GM21515 (cell line): ENCODE measurements at regions not wholly inside any gene's neighbourhood (a gene's known extent, or its start where the extent isn't known, plus 50 kb on each side); places are given as distances from the start of the nearest gene placed in this dataset.

Experiments used
- ATAC-seq: cut with Tn5 transposase; IDR thresholded peaks from one replicate; pipeline ENCODE4 v1.9.1; 2021; ENCODE audit not compliant: unreplicated experiment

DNA sequence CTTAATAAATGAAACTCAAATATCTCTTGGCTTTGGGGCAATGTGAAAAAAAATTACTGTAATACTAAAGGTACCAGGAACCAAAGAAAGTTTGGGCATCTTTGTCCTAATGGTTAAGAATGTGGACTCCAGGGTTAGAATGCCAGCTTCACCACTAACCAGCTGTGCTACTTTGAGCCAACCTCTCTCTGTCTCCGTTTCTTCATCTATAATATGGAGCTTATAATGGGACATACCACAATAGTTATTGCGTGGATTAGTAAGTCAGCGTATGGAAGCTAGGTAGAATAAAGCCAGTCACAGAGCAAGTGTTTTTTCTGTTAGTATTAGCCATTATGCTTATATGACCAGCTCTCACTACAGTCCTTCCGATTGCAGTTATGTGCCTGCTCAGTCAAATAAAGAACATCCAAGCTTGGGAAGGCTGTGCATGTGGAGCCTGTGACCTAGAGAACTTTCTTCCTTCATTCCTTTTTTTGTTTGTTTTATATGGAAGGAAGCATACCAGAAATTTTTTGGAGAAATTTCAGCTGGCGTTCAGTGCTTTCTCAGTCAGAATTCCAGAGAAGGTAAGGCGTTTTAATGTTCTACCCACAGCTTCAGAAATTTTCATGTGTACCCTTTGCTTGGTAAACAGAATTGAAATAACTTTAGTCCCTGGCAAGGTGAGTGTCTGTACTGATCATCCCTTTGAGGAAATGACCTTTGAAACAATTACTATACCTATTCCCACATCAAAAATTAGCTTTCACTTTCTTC lies 114.0 kb upstream of the RND3 start:
- no peak for ATAC-seq

DNA sequence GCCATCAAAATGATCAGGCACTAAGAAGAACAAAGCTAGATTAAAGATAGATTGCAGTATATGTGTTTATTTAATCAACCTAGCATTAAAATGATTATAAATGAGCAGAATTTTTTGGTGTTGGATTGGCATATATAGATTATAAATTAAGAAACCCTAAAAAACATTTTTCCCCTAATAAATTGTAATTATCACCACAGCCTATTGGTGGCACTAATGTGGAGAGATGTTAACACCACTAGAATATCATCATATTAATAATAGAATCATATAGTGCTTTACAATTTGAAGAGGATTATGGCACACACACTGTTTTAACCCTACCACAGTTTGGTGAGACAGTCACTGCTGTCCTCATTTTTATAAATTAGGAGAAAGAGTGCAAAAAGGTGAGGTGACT lies 112.4 kb upstream of the RND3 start:
- no peak for ATAC-seq

DNA sequence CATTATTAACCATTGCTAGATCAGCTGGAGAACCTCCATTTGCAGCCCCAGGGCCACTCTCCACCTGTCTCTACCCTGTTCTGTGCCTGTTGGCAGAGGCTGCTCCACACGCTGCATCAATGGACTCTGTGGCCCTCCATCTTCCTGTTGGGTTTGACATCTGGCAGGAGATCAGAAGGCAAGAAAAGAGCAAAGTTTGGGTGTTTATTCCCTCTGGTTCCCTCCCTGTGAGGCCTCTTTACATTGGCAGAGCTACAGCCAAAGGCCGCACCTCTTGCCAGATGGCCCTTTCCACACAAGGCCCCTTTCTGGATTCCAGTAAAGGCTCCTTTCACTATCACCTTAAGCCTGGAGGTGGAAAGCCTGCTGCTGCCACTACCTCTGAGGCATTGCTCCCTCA lies 110.9 kb upstream of the RND3 start:
- ATAC-seq, result no peak

DNA sequence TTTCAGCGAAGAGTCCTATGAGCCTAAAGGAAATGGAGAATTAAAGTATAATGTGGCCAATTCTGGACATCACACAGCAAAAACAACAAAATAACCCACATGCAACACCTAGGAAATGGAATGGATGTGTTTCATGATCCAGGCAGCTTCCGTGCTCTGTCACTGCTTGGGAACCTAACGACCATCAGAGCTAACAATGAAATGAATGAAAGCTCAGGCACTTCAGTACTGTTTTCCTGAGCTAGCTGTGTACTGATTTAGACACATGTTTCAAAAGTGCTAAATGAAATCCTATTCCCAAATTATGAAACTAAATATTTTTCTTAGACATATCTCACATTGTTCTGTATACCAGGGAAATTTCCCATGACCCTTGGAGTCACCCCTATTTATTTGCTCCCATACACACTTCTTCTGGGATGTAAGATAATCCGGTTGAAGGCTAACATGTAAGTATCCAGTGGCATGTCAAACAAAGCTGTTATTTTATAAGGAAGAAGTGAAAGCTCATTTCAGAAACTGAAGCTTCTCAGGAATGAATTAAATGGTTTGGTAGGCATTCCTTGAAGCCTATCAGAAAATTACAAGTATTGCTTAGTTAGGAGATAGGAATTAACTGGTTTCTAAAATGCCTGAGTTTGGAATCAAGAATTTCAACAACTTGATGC lies 108.5 kb upstream of the RND3 start:
- no peak for ATAC-seq

DNA sequence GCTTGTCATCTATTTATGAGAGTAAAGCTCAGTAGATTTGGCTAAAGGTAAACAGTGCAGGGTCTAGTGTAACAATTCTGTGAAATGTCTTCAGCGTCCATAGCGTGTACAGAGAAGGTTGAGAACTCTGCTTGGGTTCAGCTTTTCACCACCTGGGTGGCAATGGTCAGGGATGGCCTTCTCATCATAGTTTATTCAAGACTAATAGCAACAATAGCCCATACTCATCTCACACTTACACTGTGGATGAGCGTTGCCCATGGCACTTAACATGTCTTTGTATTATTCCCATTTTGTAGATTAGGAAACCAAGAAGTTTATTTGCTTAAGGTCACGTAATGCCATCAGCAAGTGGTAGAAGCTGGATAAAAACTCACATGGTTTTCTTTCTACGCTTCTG lies 106.8 kb upstream of the RND3 start:
- no peak for ATAC-seq

DNA sequence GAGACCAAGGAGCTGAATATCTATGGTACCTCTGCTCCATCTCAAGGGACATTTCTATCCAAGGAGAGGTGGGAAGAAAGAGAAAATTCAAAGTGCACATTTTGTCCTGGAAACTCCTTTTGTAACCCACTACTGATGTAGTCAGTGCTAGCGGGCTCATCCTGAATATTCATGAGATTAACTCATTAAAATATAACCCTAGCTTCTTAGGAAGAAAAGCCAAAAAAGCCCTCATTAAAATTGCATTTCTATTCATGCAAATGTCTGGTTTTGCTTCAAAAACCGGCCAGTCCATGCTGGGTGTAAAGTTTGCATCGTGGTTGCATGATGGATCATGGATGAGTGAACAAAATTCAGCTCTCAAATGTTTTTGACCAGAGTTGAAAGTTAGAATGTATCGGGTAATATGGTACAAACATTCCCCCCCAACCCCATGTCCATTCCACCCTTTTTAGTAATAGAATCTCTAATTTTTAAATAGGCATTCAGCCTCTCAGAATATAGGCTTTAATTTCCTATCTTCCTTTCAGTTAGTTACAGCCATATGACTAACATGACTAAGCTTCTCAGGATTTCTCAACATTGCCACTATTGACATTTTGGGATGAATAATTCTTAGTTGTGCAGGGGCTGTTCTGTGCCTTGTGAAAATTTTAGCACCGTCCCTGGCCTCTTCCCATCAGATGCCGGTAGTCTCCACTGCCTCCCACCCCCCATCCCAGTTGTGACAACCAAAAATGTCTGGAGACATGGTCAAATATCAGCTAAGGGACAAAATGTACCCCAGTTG lies 104.2 kb upstream of the RND3 start:
- no peak for ATAC-seq

DNA sequence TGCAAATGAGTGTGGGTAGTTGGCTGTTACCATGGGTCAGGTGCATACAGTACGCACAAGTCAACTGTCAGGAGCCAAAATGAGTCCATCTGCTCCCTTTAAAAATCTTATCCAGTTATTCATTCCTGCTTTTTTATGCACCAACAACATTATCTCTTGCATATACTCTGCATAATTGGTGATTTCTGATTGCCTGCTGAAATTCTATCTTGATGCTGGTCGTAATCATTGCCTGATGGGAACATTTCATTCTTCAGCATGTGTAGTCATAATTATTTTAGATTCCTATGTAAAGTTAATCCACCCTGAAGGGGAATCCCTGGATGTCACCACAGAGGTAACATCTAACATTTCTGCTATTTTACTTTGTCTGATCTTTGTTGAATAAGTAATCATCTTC lies 102.2 kb upstream of the RND3 start:
- no peak for ATAC-seq

DNA sequence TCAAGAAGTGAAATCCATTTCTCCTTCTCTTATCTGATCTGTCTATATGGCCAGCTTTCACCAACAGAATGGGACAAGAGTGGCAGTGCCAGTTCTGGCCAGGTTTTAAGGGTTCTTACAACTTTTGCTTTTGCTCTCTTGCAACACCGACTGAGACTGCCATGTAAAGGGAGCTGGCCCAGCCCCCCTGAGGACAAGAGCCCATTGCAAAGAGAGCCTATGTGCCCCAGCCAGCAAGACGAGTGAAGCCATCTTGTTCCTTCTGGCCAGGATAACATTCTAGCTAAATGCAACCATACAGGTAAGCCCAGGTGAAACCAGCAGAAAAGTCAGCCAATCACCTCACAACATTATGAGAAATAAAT lies 101.0 kb upstream of the RND3 start:
- ATAC-seq, result no peak

DNA sequence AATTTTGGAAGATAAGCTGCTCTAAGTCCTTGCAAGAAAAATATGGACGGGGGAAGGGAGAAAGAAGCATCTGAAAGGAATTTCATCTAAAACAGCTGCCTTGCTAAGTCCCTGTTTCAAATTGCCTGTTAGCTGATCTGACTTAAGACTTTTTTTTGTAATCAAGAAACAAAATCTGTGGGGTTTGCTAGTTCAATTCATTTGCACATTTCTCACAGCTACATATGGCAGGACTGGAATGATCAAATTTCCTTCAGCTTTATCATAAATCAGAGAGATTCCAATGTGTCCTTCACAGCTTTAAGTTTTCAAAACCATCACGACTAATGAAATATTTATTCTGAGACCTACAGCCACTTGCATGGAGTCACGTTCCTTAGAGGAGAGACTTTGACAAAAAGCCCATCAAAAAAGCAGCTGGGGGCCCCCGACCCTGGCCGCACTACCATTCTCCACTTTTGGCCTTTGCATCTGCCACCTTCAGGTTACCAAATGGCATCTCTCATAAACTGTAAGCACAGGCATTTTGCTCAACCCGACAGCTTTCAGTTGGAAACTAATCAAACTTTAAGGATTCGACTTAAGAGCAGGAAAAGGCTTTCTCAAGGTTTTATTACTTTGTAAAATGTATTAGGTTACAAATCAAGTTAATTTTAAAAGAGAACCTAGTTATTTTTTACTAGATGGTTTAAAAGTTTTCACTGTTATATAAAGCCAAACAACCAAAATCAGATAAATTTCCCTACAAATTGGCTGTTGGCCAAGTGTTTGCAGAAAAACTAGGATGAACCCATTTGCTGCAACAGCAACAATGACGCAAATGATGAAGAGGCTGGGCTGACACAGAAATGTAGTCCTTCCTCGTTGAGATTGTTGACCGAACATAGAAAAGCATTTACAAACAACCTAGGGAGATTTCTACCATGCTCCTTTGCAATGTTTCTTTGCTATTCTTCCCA lies 100.4 kb upstream of the RND3 start:
- ATAC-seq, result no peak

DNA sequence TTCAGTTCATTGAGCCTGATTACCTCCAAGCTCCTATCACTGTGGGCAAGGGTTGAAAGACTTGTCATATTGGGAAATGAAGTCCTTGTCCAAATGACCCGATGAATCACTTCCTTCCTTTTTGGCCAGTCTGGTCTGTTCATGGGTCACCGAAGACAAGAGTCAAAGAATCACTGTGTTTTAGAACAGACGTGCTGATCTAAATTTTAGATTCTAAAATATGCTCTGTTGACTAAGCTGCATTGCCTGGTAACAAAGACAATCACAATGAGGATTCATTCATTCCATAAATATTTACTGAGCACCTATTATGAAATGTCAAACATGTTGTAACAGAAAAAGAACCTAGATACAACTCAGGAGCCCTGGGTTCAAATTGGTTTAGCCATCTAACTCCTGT lies 99.4 kb upstream of the RND3 start:
- no peak for ATAC-seq

DNA sequence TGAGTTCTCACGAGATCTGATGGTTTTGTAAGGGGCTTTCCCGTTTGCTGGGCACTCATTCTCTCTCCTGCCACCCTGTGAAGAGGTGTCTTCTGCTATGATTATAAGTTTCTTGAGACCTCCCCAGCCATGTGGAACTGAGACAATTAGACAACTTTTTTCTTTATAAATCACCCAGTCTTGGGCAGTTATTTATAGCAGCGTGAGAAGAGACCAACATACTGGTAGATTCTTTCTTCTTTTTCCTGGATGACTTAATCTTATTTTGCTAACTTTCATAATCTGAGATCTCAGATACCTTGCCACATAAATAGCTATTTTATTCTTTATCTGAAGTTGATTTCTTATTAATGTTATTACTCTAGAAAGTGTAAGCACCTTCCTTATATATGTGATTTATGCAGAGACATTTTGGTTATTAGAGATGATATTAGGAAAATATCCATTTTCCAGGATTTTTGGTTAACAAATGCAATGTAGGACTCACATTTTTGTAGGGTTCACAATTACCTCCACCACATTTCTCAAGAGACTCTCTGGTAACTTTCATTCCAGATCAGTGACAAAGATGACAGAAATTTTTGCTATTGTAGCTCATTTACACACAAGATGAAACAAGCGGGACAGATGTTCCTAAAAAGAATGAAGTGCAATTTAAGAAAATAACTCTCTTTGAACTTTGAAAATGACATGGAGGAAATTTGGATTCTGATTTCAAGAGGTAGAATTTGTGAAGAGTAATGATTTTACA lies 97.9 kb upstream of the RND3 start:
- ATAC-seq, result no peak

DNA sequence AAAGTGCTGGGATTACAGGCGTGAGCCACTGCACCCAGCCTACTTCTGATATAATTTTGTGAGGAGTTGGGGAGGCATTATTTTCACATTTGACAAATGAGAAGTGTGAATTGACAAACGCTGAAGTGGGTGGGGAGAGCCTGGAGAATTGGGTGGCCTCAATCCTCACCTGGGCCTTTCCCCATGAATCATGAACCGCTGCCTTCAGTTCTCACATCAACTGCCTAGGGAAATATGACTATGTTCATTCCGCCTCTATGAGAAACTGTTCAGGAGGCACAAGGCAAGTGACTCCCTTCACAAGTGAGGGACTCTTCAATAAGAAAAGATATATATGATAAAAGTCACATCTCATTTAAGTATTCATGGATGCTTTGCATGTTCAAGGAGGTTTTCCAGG lies 96.6 kb upstream of the RND3 start:
- ATAC-seq, result no peak

DNA sequence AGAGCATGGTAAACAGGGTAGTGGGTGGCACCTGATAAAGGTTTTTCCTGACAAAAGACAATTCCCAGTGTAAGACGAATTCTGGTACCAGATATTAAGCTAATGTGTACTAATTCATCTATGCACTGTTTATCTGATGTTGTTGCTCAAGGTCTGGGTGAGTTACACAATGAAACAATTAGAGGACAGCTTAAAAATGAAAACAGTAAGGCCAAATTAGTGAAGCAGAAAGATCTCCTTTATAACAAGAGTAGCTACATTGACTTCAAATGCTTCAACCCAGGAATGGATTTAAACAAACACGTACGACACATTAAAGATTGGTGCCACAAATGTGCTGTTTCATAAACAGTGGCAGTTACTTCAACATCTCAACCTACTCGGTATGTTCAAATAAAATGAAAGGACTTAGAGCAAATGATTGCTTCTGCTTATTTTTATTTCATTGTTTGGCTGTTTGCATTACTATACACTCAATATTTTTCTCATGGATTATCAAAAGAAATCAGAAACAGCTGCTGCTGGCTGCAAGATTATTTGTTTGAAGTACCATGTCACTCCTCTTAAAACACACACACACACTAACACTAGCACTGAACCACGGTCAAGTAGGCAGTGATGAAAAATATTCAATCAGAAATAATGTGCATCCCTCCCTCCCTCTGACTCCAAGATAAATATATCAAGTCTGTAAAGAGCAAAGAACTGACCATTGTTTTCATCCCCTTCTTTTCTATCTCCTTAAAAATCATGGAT lies 94.4 kb upstream of the RND3 start:
- ATAC-seq, result no peak

DNA sequence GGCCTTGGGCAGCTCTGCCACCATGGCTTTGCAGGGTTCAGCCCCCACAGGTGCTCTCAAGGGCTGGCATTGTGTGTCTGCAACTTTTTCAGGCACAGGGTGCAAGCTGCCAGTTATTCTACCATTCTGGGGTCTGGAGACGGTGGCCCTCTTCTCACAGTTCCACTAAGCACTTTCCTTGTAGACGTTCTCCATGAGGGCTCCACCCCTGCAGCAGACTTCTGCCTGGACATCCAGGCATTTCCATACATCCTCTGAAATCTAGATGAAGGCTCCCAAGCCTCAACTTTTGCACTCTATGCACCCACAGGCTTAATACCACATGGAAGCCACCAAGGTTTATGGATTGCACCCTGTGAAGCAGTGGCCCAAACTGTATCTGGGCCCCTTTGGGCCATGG lies 91.0 kb upstream of the RND3 start:
- no peak for ATAC-seq

DNA sequence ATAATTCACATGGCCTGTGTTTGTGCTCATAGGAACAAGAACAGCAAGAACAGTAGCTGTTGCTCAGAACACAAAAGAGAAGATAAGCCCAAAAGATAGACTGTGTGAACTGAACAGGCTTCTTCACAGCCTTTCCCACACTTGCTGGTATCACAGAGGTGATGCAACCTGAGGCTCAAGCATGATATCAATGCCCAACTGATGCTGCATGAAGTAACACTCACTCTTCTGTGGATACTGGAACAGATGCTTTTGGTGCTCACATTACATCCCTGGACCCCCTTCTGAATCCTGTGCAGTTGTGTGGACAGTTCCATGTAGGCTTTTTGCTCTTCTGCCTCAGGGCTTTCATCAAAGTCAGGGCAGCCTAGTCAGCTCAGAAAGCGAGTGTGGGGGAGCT lies 88.4 kb upstream of the RND3 start:
- no peak for ATAC-seq

DNA sequence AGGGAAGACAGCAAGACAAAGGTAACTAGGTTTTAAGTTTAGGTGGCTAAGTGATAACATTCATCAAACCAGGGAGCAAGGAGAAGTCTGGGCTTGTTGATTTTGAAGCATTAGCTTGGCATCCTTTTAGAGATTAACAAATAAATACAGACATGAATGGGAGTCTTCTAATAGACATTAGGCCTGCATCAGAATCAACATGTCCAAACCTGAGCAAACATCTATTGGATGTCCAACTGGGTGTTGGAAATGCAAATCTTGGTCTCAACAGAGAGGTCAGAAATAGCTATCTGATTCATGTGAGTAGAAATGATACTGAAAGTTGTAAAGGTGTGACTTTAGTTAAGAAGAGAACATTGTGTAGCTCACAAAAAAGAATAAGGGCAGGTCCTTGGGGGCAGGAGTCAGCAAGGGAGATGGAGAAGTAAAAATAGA lies 85.5 kb upstream of the RND3 start:
- ATAC-seq, result no peak

DNA sequence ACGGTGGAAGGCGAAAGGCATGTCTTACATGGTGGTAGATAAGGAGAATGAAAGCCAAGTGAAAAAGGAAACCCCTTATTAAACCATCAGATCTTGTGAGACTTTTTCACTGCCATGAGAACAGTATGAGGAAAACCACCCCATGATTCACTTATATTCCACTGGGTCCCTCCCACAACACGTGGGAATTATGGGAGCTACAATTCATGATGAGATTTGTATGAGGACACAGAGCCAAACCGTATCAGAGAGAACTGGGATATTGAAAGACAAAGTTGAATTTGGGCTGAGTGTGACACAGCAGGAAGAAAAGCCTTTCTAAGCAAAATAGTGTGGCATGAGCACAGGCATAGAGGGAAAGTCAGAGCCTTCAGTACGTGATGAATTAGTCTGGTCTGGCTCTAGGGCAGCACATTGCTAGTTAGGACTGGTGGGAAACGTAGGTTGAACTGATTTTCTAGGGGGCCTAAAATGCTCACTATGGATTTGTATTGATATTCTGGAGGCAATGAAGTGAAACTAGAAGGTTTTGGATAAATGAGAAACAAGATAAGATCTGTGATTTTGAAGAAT lies 84.8 kb upstream of the RND3 start:
- ATAC-seq, result no peak

DNA sequence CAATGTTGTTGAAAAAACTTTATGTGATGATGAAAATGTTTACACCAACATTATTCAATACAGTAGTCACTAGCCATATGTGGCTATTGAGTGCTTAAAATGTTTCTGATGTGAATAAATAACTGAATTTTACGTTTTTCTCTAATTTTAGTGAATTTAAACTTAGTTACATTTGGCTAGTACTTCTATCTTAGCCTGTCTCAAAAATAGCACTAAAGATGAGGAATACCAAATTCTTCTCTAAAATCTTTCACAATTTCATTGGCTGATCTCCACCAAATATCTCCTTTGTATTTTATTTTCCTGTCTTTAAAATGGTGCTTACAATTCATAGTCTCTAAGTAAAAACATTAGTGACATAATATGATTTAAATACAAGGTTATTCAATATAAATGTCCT lies 83.7 kb upstream of the RND3 start:
- ATAC-seq, result no peak

DNA sequence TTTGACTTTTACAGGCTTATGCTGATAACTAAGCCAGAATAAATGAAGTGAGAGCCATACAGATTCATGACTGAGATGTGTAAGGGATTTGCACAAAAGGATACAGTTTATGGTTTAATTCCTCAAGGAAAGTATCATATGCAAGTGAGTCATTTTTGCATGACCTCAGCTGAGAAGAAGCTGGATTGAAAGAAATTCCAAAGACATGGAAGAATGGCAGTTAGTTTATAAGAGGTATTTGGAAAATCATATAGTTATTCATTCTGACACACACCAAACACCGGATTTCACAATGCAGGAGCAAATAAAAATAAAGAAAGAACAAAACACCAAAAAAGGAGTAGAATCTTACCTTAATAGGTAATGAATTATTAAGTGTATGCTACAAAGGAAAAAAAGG lies 83.2 kb upstream of the RND3 start:
- ATAC-seq, result no peak
